ENCODE measurements at regions not wholly inside any gene's neighbourhood (a gene's known extent, or its start where the extent isn't known, plus 50 kb on each side); places are given as distances from the start of the nearest gene placed in this dataset.

GRCh38 chr3:152176998-152177397 is 91.7 kb upstream of the MBNL1 start:
- no peak for TF ChIP-seq ZNF274 (IDR thresholded peaks at IDR 0.05; ENCODE audit: low read depth, low read length)
- intact Hi-C loops (cut with micrococcal nuclease) = no loop called here
- CTCF ChIA-PET = no interaction called here
- no peaks in the 10 kb centered on the region for H4K20me1 ChIP-seq (ENCODE audit: insufficient read depth)
- POLR2A ChIA-PET = no interaction called here
- H3K79me2 ChIP-seq (ENCODE audit: insufficient read depth, low read length) = no peaks in the 10 kb centered on the region
- H3K4me3 ChIP-seq (replicated peaks in 1 of 2; ENCODE audit: low read depth in 1 of 2, low read length in 2 of 2) = no peak overlapping the region
- no peaks in the 10 kb centered on the region for H3K36me3 ChIP-seq (ENCODE audit: control insufficient read depth in 1 of 2, insufficient read depth in 2 of 2, low read length in 2 of 2)
- ATAC-seq (no peak), DNase-seq (ENCODE audit: low read depth, low spot score) (no peak)
- no peak overlapping the region for H3K9ac ChIP-seq (ENCODE audit: low read length)
- H3K27ac ChIP-seq (ENCODE audit: low read depth, low read length) = no peak overlapping the region
- no peak overlapping the region for H3K4me2 ChIP-seq (ENCODE audit: low read length)
- no peaks in the 10 kb centered on the region for H3K9me2 ChIP-seq (ENCODE audit: insufficient read depth)
- RAD21 ChIA-PET (ENCODE audit: low non-redundant PET in 1 of 2, low total read pairs in 2 of 2, uncharacterized antibody in 2 of 2, unreplicated experiment in 2 of 2) = no interaction called here
- no peak overlapping the region for H2AFZ ChIP-seq (ENCODE audit: low read depth, low read length, poor library complexity, severe bottlenecking)
- no peaks in the 10 kb centered on the region for H3K9me3 ChIP-seq (ENCODE audit: control insufficient read depth in 1 of 2, insufficient read depth in 1 of 2, low read depth in 1 of 2, low read length in 2 of 2)
- H3K4me1 ChIP-seq (ENCODE audit: control insufficient read depth in 1 of 2, insufficient read depth in 2 of 2, low read length in 2 of 2) = peaks cover 11 to 12% of the 10 kb centered on the region in 2 experiments
- BruUV-seq (replicated peaks) = no TSS peak
- H3K27me3 ChIP-seq (ENCODE audit: insufficient read depth, low read length) = no peaks in the 10 kb centered on the region

DNA sequence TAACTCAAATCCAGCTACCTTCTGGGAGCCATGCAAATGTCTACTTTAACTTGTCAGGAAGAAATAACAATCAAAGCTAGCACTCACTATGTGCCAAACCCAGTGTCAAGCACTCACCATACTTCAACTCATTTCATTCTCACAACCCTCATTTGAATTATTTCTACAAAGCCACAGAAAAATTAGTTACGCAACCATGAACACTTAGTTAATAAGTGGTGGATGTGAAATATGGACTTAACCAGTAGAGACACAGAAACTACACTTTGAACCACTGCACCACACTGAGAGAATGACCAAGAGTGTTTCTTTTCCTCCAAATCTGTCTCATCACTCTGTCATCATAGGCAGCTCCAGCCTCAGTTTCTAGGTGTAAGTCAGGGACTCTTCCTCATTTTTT is 91.0 kb upstream of the MBNL1 start:
- no peak overlapping the region for H3K4me2 ChIP-seq (ENCODE audit: low read length)
- TF ChIP-seq EZH2 (IDR thresholded peaks at IDR 0.05) = no peak
- TF ChIP-seq EZH2phosphoT487 (IDR thresholded peaks at IDR 0.05; ENCODE audit: borderline replicate concordance) = no peak
- no peak for TF ChIP-seq SIN3A (IDR thresholded peaks at IDR 0.05; ENCODE audit: low read depth)
- TF ChIP-seq, protein P1, sequence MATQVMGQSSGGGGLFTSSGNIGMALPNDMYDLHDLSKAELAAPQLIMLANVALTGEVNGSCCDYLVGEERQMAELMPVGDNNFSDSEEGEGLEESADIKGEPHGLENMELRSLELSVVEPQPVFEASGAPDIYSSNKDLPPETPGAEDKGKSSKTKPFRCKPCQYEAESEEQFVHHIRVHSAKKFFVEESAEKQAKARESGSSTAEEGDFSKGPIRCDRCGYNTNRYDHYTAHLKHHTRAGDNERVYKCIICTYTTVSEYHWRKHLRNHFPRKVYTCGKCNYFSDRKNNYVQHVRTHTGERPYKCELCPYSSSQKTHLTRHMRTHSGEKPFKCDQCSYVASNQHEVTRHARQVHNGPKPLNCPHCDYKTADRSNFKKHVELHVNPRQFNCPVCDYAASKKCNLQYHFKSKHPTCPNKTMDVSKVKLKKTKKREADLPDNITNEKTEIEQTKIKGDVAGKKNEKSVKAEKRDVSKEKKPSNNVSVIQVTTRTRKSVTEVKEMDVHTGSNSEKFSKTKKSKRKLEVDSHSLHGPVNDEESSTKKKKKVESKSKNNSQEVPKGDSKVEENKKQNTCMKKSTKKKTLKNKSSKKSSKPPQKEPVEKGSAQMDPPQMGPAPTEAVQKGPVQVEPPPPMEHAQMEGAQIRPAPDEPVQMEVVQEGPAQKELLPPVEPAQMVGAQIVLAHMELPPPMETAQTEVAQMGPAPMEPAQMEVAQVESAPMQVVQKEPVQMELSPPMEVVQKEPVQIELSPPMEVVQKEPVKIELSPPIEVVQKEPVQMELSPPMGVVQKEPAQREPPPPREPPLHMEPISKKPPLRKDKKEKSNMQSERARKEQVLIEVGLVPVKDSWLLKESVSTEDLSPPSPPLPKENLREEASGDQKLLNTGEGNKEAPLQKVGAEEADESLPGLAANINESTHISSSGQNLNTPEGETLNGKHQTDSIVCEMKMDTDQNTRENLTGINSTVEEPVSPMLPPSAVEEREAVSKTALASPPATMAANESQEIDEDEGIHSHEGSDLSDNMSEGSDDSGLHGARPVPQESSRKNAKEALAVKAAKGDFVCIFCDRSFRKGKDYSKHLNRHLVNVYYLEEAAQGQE (IDR thresholded peaks at IDR 0.05; ENCODE audit: low read depth) = no peak
- TF ChIP-seq TCF7L2 (IDR thresholded peaks at IDR 0.05; ENCODE audit: borderline replicate concordance, extremely low read depth, insufficient read depth, insufficient read length) = no peak
- no peak for TF ChIP-seq MAX (IDR thresholded peaks at IDR 0.05)
- TF ChIP-seq, protein P2, sequence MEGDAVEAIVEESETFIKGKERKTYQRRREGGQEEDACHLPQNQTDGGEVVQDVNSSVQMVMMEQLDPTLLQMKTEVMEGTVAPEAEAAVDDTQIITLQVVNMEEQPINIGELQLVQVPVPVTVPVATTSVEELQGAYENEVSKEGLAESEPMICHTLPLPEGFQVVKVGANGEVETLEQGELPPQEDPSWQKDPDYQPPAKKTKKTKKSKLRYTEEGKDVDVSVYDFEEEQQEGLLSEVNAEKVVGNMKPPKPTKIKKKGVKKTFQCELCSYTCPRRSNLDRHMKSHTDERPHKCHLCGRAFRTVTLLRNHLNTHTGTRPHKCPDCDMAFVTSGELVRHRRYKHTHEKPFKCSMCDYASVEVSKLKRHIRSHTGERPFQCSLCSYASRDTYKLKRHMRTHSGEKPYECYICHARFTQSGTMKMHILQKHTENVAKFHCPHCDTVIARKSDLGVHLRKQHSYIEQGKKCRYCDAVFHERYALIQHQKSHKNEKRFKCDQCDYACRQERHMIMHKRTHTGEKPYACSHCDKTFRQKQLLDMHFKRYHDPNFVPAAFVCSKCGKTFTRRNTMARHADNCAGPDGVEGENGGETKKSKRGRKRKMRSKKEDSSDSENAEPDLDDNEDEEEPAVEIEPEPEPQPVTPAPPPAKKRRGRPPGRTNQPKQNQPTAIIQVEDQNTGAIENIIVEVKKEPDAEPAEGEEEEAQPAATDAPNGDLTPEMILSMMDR (IDR thresholded peaks at IDR 0.05 in 2 of 3, conservative IDR thresholded peaks at IDR 0.05 in 1 of 3; ENCODE audit: borderline replicate concordance in 1 of 3, insufficient read depth in 1 of 3, low read depth in 2 of 3, low read length in 2 of 3) = no peak
- H3K4me1 ChIP-seq (ENCODE audit: control insufficient read depth in 1 of 2, insufficient read depth in 2 of 2, low read length in 2 of 2) = peaks cover 11 to 12% of the 10 kb centered on the region in 2 experiments
- intact Hi-C loops (cut with micrococcal nuclease) = no loop called here
- no peak overlapping the region for H3K9ac ChIP-seq (ENCODE audit: low read length)
- no TSS peak for BruUV-seq (replicated peaks)
- no peaks in the 10 kb centered on the region for H3K9me3 ChIP-seq (ENCODE audit: control insufficient read depth in 1 of 2, insufficient read depth in 1 of 2, low read depth in 1 of 2, low read length in 2 of 2)
- ChIA-PET CTCF (no interaction called here), RAD21 (ENCODE audit: low non-redundant PET in 1 of 2, low total read pairs in 2 of 2, uncharacterized antibody in 2 of 2, unreplicated experiment in 2 of 2) (no interaction called here), POLR2A (no interaction called here)
- ATAC-seq (no peak), DNase-seq (ENCODE audit: low read depth, low spot score) (no peak)
- H2AFZ ChIP-seq (ENCODE audit: low read depth, low read length, poor library complexity, severe bottlenecking) = no peak overlapping the region
- no peaks in the 10 kb centered on the region for H3K79me2 ChIP-seq (ENCODE audit: insufficient read depth, low read length)
- no peaks in the 10 kb centered on the region for H3K36me3 ChIP-seq (ENCODE audit: control insufficient read depth in 1 of 2, insufficient read depth in 2 of 2, low read length in 2 of 2)
- no peak overlapping the region for H3K4me3 ChIP-seq (replicated peaks in 1 of 2; ENCODE audit: low read depth in 1 of 2, low read length in 2 of 2)
- no peaks in the 10 kb centered on the region for H4K20me1 ChIP-seq (ENCODE audit: insufficient read depth)
- no peak overlapping the region for H3K27ac ChIP-seq (ENCODE audit: low read depth, low read length)
- H3K9me2 ChIP-seq (ENCODE audit: insufficient read depth) = no peaks in the 10 kb centered on the region
- H3K27me3 ChIP-seq (ENCODE audit: insufficient read depth, low read length) = no peaks in the 10 kb centered on the region

Data from HCT116 (cell line).